Breast epithelium (tissue), 3 donors: ENCODE measurements at regions not wholly inside any gene's neighbourhood (a gene's known extent, or its start where the extent isn't known, plus 50 kb on each side); places are given as distances from the start of the nearest gene placed in this dataset.

ENCODE experiments used
- POLR2A ChIP-seq: fragments of 450-650 bp; IDR thresholded peaks from one replicate; pipeline ENCODE4 v1.6.1; 2016; ENCODE audit warnings: antibody characterized with exemption, mild to moderate bottlenecking, moderate library complexity
- POLR2AphosphoS5 ChIP-seq, 3 donors: sonication (generic); formaldehyde crosslinking; IDR thresholded peaks; one replicate each; pipeline ENCODE4 v1.6.1; 2017; ENCODE audit warnings: antibody characterized with exemption in 3 of 3
- TF ChIP-seq, protein P1 (sequence below), 3 donors: fragments of 450-650 bp; IDR thresholded peaks; one replicate each; pipeline ENCODE4 v1.5.1; 2016 to 2017; ENCODE audit warnings: antibody characterized with exemption in 3 of 3, mild to moderate bottlenecking in 3 of 3, moderate library complexity in 3 of 3

DNA sequence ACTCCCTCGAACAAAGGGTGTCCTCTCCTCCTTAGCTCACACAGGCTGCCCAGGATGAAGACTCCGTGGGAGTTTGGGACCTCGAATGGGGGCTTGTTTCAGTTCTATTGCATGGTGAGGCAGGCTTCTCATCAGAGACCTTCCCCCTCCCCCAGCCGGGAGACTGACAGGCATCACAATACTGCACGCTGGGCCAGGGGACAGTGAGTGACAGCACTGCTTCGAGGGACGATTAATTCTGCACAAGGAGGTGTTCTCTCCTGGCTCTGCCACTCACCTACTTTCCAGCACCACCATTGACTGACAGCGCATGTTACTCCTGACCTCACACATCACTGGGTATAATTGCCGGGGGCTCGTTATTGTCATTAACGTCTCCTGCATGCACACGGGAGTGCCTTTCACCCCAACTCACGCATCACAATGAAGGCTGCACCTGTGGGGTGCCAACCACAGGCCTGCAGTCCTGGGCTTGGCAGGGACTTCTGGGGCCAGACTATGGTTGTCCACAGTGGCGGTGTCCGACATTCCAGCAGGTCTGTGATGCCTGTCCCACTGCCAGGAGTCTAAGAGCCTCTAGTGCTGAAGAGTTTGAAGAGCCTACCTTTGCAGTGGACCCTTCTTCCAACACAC is 412.2 kb upstream of the TSHZ3 start:
- TF ChIP-seq, protein P1, sequence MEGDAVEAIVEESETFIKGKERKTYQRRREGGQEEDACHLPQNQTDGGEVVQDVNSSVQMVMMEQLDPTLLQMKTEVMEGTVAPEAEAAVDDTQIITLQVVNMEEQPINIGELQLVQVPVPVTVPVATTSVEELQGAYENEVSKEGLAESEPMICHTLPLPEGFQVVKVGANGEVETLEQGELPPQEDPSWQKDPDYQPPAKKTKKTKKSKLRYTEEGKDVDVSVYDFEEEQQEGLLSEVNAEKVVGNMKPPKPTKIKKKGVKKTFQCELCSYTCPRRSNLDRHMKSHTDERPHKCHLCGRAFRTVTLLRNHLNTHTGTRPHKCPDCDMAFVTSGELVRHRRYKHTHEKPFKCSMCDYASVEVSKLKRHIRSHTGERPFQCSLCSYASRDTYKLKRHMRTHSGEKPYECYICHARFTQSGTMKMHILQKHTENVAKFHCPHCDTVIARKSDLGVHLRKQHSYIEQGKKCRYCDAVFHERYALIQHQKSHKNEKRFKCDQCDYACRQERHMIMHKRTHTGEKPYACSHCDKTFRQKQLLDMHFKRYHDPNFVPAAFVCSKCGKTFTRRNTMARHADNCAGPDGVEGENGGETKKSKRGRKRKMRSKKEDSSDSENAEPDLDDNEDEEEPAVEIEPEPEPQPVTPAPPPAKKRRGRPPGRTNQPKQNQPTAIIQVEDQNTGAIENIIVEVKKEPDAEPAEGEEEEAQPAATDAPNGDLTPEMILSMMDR (IDR thresholded peaks at IDR 0.05) = no peak
- TF ChIP-seq POLR2AphosphoS5 (IDR thresholded peaks at IDR 0.05) (no peak), POLR2A (no peak)
